A673 (cell line): ENCODE measurements at regions not wholly inside any gene's neighbourhood (a gene's known extent, or its start where the extent isn't known, plus 50 kb on each side); places are given as distances from the start of the nearest gene placed in this dataset.

Source experiments
- BruUV-seq: library from RNA; stranded (reverse); fragments of 400-500 nt; replicated peaks from 2 replicates; lab custom pipeline; 2021; lab: Mats Ljungman, UMichigan
- CTCF ChIA-PET: fragments of 300-600 bp; sonication (Branson Sonifier 250); formaldehyde crosslinking; loops from one replicate; lab custom pipeline; 2022; ENCODE audit warnings: antibody characterized with exemption; lab: Charles Lee
- POLR2A ChIA-PET: fragments of 300-600 bp; sonication (Branson Sonifier 250); formaldehyde crosslinking; loops from one replicate; lab custom pipeline; 2022; ENCODE audit warnings: antibody characterized with exemption; ENCODE audit not compliant: low non-redundant PET; lab: Charles Lee
- DNase-seq: peaks from one replicate; pipeline ENCODE4 v3.0.0-alpha.2; 2015; ENCODE audit warnings: low spot score
- H3K27ac ChIP-seq: fragments of 200-600 bp; sonication (generic); 2 replicates; pipeline ENCODE4 v1.5.1; 2016; ENCODE audit warnings: mixed run types, low read depth, mild to moderate bottlenecking, mixed read lengths, antibody characterized with exemption, low read length; ENCODE audit not compliant: poor library complexity, severe bottlenecking
- H3K27me3 ChIP-seq: fragments of 200-600 bp; sonication (generic); replicated peaks from 2 replicates; pipeline ENCODE4 v1.6.1; 2017; ENCODE audit warnings: mixed run types, low read depth, mild to moderate bottlenecking, mixed read lengths, antibody characterized with exemption, low read length; ENCODE audit not compliant: insufficient read depth, poor library complexity
- H3K36me3 ChIP-seq: fragments of 200-600 bp; sonication (generic); 2 replicates; pipeline ENCODE4 v1.6.1; 2016; ENCODE audit warnings: mixed run types, mild to moderate bottlenecking, mixed read lengths, antibody characterized with exemption, low read length; ENCODE audit not compliant: insufficient read depth, poor library complexity, severe bottlenecking
- H3K4me1 ChIP-seq: fragments of 200-600 bp; sonication (generic); 2 replicates; pipeline ENCODE4 v1.6.1; 2017; ENCODE audit warnings: mixed run types, mild to moderate bottlenecking, mixed read lengths, antibody characterized with exemption, low read length; ENCODE audit not compliant: insufficient read depth, poor library complexity, severe bottlenecking
- H3K4me3 ChIP-seq: fragments of 200-600 bp; sonication (generic); 2 replicates; pipeline ENCODE4 v1.5.1; 2016; ENCODE audit warnings: low read depth, mixed run types, mild to moderate bottlenecking, mixed read lengths, low read length; ENCODE audit not compliant: poor library complexity, severe bottlenecking
- H3K9me3 ChIP-seq: fragments of 200-600 bp; sonication (generic); 2 replicates; pipeline ENCODE4 v1.6.1; 2016; ENCODE audit warnings: mixed run types, low read depth, mild to moderate bottlenecking, mixed read lengths, antibody characterized with exemption, low read length; ENCODE audit not compliant: poor library complexity, severe bottlenecking
- EZH2 ChIP-seq: fragments of 200-600 bp; sonication (generic); IDR thresholded peaks from 2 replicates; pipeline ENCODE4 v1.6.1; 2017; ENCODE audit warnings: borderline replicate concordance, low read depth, mild to moderate bottlenecking, mixed read lengths, antibody characterized with exemption, low read length; ENCODE audit not compliant: poor library complexity, severe bottlenecking
- intact Hi-C: fragments of 100-400 bp; cut with micrococcal nuclease; formaldehyde crosslinking; loops from one replicate; pipeline ENCODE4 v1.10.0; 2022; ENCODE audit not compliant: unreplicated experiment
- TF ChIP-seq, protein P1 (sequence below): fragments of 300-800, 200-600 bp; sonication (generic); conservative IDR thresholded peaks from 2 replicates; pipeline ENCODE4 v1.5.1; 2017; ENCODE audit warnings: low read depth, mild to moderate bottlenecking, antibody characterized with exemption, low read length, moderate library complexity, mixed read lengths

DNA sequence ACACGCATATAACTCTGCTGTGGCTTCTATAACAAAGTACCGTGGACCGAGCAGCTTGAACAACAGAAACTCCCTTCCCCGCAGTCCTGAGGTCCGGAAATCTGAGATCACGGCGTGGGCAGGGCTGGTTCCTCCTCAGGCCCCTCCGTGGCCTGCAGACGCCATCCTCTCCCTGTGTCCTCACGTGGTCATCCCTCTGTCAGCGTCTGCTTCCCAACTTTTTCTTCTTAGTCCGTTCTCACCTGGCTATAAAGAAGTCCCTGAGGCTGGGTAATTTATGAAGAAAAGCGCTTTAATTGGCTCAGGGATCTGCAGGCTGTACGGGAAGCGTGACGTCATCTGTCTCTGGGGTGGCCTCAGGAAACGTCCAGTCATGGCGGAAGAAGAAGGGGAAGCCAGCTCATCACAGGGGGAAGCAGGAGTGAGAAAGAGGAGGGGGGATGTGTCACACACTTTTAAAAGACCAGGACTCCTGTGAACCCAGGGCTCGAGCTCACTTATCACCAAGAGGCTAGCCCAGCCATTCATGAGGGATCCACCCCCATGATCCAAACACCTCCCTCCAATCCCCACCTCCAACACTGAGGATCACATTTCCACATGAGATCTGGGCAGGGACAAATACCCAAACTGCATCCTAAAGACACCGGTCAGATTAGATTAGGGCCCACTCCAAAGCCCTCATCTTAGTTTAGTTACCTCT is 91.2 kb upstream of the INSIG1 start:
- H3K4me1 ChIP-seq = peaks cover 17% of the 10 kb centered on the region
- peak overlapping the region; percentile 27 for H3K27ac ChIP-seq
- no TSS peak for BruUV-seq
- no peaks in the 10 kb centered on the region for H3K27me3 ChIP-seq
- TF ChIP-seq EZH2 = no peak
- TF ChIP-seq, protein P1, sequence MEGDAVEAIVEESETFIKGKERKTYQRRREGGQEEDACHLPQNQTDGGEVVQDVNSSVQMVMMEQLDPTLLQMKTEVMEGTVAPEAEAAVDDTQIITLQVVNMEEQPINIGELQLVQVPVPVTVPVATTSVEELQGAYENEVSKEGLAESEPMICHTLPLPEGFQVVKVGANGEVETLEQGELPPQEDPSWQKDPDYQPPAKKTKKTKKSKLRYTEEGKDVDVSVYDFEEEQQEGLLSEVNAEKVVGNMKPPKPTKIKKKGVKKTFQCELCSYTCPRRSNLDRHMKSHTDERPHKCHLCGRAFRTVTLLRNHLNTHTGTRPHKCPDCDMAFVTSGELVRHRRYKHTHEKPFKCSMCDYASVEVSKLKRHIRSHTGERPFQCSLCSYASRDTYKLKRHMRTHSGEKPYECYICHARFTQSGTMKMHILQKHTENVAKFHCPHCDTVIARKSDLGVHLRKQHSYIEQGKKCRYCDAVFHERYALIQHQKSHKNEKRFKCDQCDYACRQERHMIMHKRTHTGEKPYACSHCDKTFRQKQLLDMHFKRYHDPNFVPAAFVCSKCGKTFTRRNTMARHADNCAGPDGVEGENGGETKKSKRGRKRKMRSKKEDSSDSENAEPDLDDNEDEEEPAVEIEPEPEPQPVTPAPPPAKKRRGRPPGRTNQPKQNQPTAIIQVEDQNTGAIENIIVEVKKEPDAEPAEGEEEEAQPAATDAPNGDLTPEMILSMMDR = no peak
- intact Hi-C loops = no loop called here
- H3K4me3 ChIP-seq = no peak overlapping the region
- DNase-seq = peak; percentile 83
- POLR2A ChIA-PET = no interaction called here
- CTCF ChIA-PET = no interaction called here
- no peaks in the 10 kb centered on the region for H3K9me3 ChIP-seq
- H3K36me3 ChIP-seq = no peaks in the 10 kb centered on the region

DNA sequence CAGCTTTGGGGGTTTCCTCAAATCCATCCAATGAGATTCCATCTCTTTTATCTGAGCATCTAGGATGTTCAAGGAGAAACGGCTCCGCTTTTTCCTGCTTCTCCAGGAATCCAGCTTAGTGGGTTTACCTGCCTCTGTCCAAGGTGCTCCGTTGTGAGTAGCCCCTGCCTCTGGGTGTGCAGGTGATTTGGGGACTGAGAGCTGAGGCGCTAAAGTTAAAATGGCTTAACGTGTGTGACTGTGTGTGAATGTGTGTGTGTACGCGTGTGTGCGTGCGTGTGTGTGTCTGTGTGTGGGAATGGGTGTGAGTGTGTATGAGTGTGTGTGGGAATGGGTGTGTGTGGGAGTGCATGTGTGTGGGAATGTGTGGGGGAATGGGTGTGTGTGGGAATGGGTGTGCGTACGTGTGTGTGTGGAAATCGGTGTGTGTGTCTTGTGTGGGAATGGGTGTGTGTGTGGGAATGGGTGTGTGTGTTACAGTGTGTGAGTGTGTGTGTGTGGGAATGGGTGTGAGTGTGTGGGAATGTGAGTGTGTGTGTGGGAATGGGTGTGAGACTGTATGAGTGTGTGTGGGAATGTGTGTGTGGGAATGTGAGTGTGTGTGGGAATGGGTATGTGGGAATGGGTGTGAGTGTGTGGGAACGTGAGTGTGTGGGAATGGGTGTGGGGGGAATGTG is 90.2 kb upstream of the INSIG1 start:
- Histone ChIP-seq H3K36me3 (no peaks in the 10 kb centered on the region), H3K27me3 (no peaks in the 10 kb centered on the region), H3K9me3 (no peaks in the 10 kb centered on the region), H3K27ac (no peak overlapping the region), H3K4me1 (peaks cover 17% of the 10 kb centered on the region), H3K4me3 (no peak overlapping the region)
- ChIA-PET CTCF (no interaction called here), POLR2A (no interaction called here)
- no TSS peak for BruUV-seq
- intact Hi-C loops = no loop called here
- no peak for TF ChIP-seq EZH2
- TF ChIP-seq, protein P1 = no peak
- DNase-seq = no peak

DNA sequence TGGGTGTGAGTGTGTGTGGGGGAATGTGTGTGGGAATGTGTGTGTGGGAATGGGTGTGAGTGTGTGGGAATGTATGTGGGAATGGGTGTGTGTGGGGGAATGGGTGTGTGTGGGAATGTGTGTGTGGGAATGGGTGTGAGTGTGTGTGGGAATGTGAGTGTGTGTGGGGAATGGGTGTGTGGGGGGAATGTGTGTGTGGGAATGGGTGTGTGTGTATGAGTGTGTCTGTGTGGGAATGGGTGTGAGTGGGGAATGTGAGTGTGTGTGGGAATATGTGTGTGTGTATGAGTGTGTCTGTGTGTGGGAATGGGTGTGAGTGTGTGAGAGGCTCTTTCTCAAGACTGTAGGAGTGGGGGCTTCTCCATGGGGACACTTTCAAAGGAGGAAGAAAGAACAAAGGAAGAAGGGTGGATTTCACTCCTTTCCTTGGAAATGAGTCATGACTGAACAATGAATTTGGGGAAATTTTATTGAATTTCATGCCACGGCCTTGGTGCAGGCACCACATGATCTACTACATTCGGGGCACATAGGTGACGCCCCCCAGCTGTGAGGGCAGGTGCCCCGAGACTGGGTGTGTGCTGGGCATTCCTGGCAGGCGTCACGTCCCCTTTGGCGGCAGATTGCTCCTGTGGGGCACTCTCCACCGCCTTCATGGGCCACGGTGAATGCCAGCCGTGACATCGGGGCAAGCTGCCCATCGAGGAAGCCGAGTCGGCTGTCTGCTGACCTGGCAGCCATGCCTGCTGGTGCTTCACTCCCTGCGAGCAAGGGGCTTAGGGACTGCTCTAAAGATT is 88.8 kb upstream of the INSIG1 start:
- Histone ChIP-seq H3K4me3 (no peak overlapping the region), H3K27me3 (no peaks in the 10 kb centered on the region), H3K4me1 (peaks cover 17% of the 10 kb centered on the region), H3K9me3 (no peaks in the 10 kb centered on the region), H3K27ac (no peak overlapping the region), H3K36me3 (no peaks in the 10 kb centered on the region)
- no TSS peak for BruUV-seq
- ChIA-PET POLR2A (no interaction called here), CTCF (no interaction called here)
- peak; percentile 47 for DNase-seq
- intact Hi-C loops = no loop called here
- TF ChIP-seq, protein P1 = no peak
- TF ChIP-seq EZH2 = no peak
